HCT116 (cell line): ENCODE measurements at regions not wholly inside any gene's neighbourhood (a gene's known extent, or its start where the extent isn't known, plus 50 kb on each side); places are given as distances from the start of the nearest gene placed in this dataset.
"Not testable (repeated sequence)": the region's sequence is repeated elsewhere in the genome, so short reads cannot be mapped to it uniquely, and the experiment has no call there.

Experiments used
- ATAC-seq: fragments of 200-7000 bp; cut with Tn5 transposase; 2 replicates; pipeline ENCODE4 v1.9.1; 2020; ENCODE audit warnings: mild to moderate bottlenecking, moderate library complexity
- BruUV-seq: library from RNA; stranded (reverse); fragments of 400-500 nt; replicated peaks from 2 replicates; lab custom pipeline; 2021; lab: Mats Ljungman, UMichigan
- CTCF ChIA-PET: fragments of 300-600 bp; sonication (Branson Sonifier 250); formaldehyde crosslinking; loops from one replicate; lab custom pipeline; 2021; ENCODE audit warnings: antibody characterized with exemption; lab: Charles Lee
- POLR2A ChIA-PET: fragments of 300-600, 350-600 bp; sonication (Branson Sonifier 250); formaldehyde crosslinking; loops from one replicate; lab custom pipeline; 2021; ENCODE audit warnings: antibody characterized with exemption; lab: Charles Lee
- RAD21 ChIA-PET, 2 experiments: fragments of 300-600 bp; sonication (Branson Sonifier 250); formaldehyde crosslinking; loops; one replicate each; lab custom pipeline; 2023; ENCODE audit warnings: low total read pairs in 2 of 2; ENCODE audit not compliant: uncharacterized antibody in 2 of 2, unreplicated experiment in 2 of 2, low non-redundant PET in 1 of 2; lab: Charles Lee
- DNase-seq: peaks from one replicate; pipeline ENCODE4 v3.0.0-alpha.2; 2010; ENCODE audit warnings: low read depth, low spot score
- H2AFZ ChIP-seq: fragments of 200-600 bp; shearing (Covaris generic), sonication (generic); 2 replicates; pipeline ENCODE4 v1.6.1; 2017; ENCODE audit warnings: low read depth, mixed run types, mixed read lengths, antibody characterized with exemption, low read length; ENCODE audit not compliant: poor library complexity, severe bottlenecking
- H3K27ac ChIP-seq: 2 replicates; pipeline ENCODE4 v1.5.1; 2012; ENCODE audit warnings: low read depth, low read length
- H3K27me3 ChIP-seq: fragments of 200-600 bp; sonication (generic); 2 replicates; pipeline ENCODE4 v1.6.1; 2016; ENCODE audit warnings: mixed run types, low read length, mixed read lengths; ENCODE audit not compliant: insufficient read depth
- H3K36me3 ChIP-seq, 2 experiments: fragments of 200-500 bp in 1 of 2; fragments of 200-600 bp in 1 of 2; sonication (Bioruptor generic) in 1 of 2; sonication (generic) in 1 of 2; 2 replicates each; pipeline versions ENCODE4 v1.5.1 to v1.6.1; 2014 to 2016; ENCODE audit warnings: low read length in 2 of 2, inconsistent platforms in 1 of 2, mixed read lengths in 1 of 2, mixed run types in 1 of 2; ENCODE audit not compliant: insufficient read depth in 2 of 2, control insufficient read depth in 1 of 2
- H3K4me1 ChIP-seq, 2 experiments: fragments of 200-600 bp in 1 of 2; sonication (generic) in 1 of 2; 2 replicates each; pipeline versions ENCODE4 v1.5.1 to v1.6.1; 2012 to 2017; ENCODE audit warnings: low read length in 2 of 2, inconsistent platforms in 1 of 2, mild to moderate bottlenecking in 1 of 2, mixed read lengths in 1 of 2, mixed run types in 1 of 2, moderate library complexity in 1 of 2; ENCODE audit not compliant: insufficient read depth in 2 of 2, control insufficient read depth in 1 of 2
- H3K4me2 ChIP-seq: fragments of 200-600 bp; sonication (generic); 2 replicates; pipeline ENCODE4 v1.6.1; 2017; ENCODE audit warnings: mixed run types, low read length, mixed read lengths
- H3K4me3 ChIP-seq, 2 experiments: fragments of 200-600 bp in 1 of 2; sonication (generic) in 1 of 2; replicated peaks in 1 of 2; 2 replicates each; pipeline ENCODE4 v1.5.1; 2011 to 2016; ENCODE audit warnings: low read length in 2 of 2, control low read depth in 1 of 2, low read depth in 1 of 2, mild to moderate bottlenecking in 1 of 2, mixed read lengths in 1 of 2, mixed run types in 1 of 2
- H3K79me2 ChIP-seq: fragments of 200-600 bp; sonication (generic); 2 replicates; pipeline ENCODE4 v1.6.1; 2017; ENCODE audit warnings: mild to moderate bottlenecking, mixed run types, low read length, moderate library complexity, mixed read lengths; ENCODE audit not compliant: insufficient read depth
- H3K9ac ChIP-seq: fragments of 200-600 bp; sonication (generic); 2 replicates; pipeline ENCODE4 v1.6.1; 2016; ENCODE audit warnings: low read length, mixed read lengths
- H3K9me2 ChIP-seq: fragments of 200-600 bp; sonication (generic), shearing (Covaris generic); 2 replicates; pipeline ENCODE4 v1.6.1; 2017; ENCODE audit warnings: mixed run types, mild to moderate bottlenecking, moderate library complexity; ENCODE audit not compliant: insufficient read depth
- H3K9me3 ChIP-seq, 2 experiments: fragments of 200-500 bp in 1 of 2; fragments of 200-600 bp in 1 of 2; sonication (Bioruptor generic) in 1 of 2; sonication (generic) in 1 of 2; 2 replicates each; pipeline ENCODE4 v1.6.1; 2014 to 2017; ENCODE audit warnings: low read length in 2 of 2, mixed read lengths in 2 of 2, inconsistent platforms in 1 of 2, low read depth in 1 of 2, mild to moderate bottlenecking in 1 of 2, mixed run types in 1 of 2, moderate library complexity in 1 of 2; ENCODE audit not compliant: control insufficient read depth in 1 of 2, insufficient read depth in 1 of 2
- H4K20me1 ChIP-seq: fragments of 200-600 bp; sonication (generic), shearing (Covaris generic); 2 replicates; pipeline ENCODE4 v1.6.1; 2017; ENCODE audit warnings: mixed run types, mild to moderate bottlenecking, moderate library complexity; ENCODE audit not compliant: insufficient read depth
- CBX3 ChIP-seq: IDR thresholded peaks from 2 replicates; pipeline ENCODE4 v1.6.1; 2012; ENCODE audit warnings: low read depth
- CEBPB ChIP-seq: IDR thresholded peaks from 2 replicates; pipeline ENCODE4 v1.6.1; 2012; ENCODE audit warnings: low read depth
- CTCF ChIP-seq, 3 experiments: fragments of 200-600 bp in 1 of 3; sonication (generic) in 1 of 3; IDR thresholded peaks in 2 of 3; conservative IDR thresholded peaks in 1 of 3; 2 replicates each; pipeline ENCODE4 v1.5.1; 2012 to 2017; ENCODE audit warnings: low read depth in 2 of 3, low read length in 2 of 3, antibody characterized with exemption in 1 of 3, borderline replicate concordance in 1 of 3, control low read depth in 1 of 3, mild to moderate bottlenecking in 1 of 3, mixed read lengths in 1 of 3, mixed run types in 1 of 3, moderate library complexity in 1 of 3; ENCODE audit not compliant: insufficient read depth in 1 of 3
- EGR1 ChIP-seq: IDR thresholded peaks from 2 replicates; pipeline ENCODE4 v1.6.1; 2012; ENCODE audit warnings: low read depth
- EZH2 ChIP-seq: fragments of 200-600 bp; sonication (generic); IDR thresholded peaks from 2 replicates; pipeline ENCODE4 v1.6.1; 2017; ENCODE audit warnings: antibody characterized with exemption, mixed run types
- FOSL1 ChIP-seq: IDR thresholded peaks from 2 replicates; pipeline ENCODE4 v1.6.1; 2012; ENCODE audit warnings: low read depth
- SP1 ChIP-seq: IDR thresholded peaks from 2 replicates; pipeline ENCODE4 v1.6.1; 2012; ENCODE audit warnings: low read depth
- SRF ChIP-seq: IDR thresholded peaks from 2 replicates; pipeline ENCODE4 v1.6.1; 2012; ENCODE audit warnings: low read depth
- intact Hi-C: fragments of 100-400 bp; cut with micrococcal nuclease; formaldehyde crosslinking; loops from 2 replicates; pipeline ENCODE4 v1.10.0; 2022

DNA sequence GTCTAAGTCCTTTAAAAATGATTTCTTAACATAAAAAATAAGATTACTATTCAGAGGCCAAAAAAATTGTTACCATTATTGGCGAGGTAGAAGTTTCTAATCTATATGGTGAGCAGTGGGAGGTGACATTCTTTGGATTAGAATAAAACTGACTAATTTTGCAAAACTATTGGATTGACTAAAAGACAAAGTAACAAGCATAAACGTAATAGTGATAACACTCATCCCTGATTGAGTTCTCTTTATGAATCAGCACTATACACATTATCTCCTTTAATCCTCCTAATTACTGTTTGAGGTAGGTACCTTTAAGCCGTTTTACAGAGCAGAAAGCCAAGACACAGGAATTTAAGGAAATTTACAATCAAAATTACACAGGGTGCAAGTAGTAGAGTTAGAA, 139.2 kb upstream of the NRP1 start:
- Histone ChIP-seq H3K4me3 (no peak overlapping the region), H3K27ac (no peak overlapping the region), H3K36me3 (no peaks in the 10 kb centered on the region), H3K27me3 (no peaks in the 10 kb centered on the region), H3K9ac (no peak overlapping the region), H3K9me2 (no peaks in the 10 kb centered on the region), H3K79me2 (no peaks in the 10 kb centered on the region), H4K20me1 (no peaks in the 10 kb centered on the region), H3K4me1 (no peaks in the 10 kb centered on the region), H3K9me3 (no peaks in the 10 kb centered on the region), H3K4me2 (no peak overlapping the region), H2AFZ (no peak overlapping the region)
- intact Hi-C loops = no loop called here
- no peak for TF ChIP-seq FOSL1
- no peak for TF ChIP-seq EGR1
- no peak for TF ChIP-seq SP1
- no peak for TF ChIP-seq CBX3
- TF ChIP-seq EZH2 = no peak
- TF ChIP-seq SRF = no peak
- TF ChIP-seq CEBPB = no peak
- TF ChIP-seq CTCF (IDR thresholded peaks at IDR 0.05 in 2 of 3, conservative IDR thresholded peaks at IDR 0.05 in 1 of 3; ENCODE audit: borderline replicate concordance in 1 of 3, insufficient read depth in 1 of 3, low read depth in 2 of 3, low read length in 2 of 3) = no peak
- CTCF ChIA-PET = no interaction called here
- ATAC-seq = no peak
- POLR2A ChIA-PET = no interaction called here
- DNase-seq = no peak
- no TSS peak for BruUV-seq
- RAD21 ChIA-PET = no interaction called here

DNA sequence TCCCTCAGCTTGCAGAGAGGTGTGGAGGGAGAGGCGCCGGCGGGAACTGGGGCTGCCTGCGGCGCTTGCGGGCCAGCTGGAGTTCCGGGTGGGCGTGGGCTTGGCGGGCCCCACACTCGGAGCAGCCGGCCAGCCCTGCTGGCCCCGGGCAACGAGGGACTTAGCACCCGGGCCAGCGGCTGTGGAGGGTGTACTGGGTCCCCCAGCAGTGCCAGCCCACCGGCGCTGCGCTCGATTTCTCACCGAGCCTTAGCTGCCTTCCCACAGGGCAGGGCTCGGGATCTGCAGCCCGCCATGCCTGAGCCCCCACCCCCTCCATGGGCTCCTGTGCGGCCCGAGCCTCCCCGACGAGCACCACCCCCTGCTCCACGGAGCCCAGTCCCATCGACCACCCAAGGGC, 133.5 kb upstream of the NRP1 start:
- RAD21 ChIA-PET, BruUV-seq, H4K20me1 ChIP-seq, CTCF ChIA-PET, H3K27ac ChIP-seq, H3K36me3 ChIP-seq, H3K4me1 ChIP-seq, ATAC-seq, H3K9me2 ChIP-seq, H3K4me3 ChIP-seq, H3K9ac ChIP-seq, H3K27me3 ChIP-seq, POLR2A ChIA-PET, DNase-seq, H3K9me3 ChIP-seq, H3K79me2 ChIP-seq, intact Hi-C loops, H3K4me2 ChIP-seq, H2AFZ ChIP-seq: not testable (repeated sequence)
